GM06990 (cell line): ENCODE measurements at regions not wholly inside any gene's neighbourhood (a gene's known extent, or its start where the extent isn't known, plus 50 kb on each side); places are given as distances from the start of the nearest gene placed in this dataset.

Experiments
- DNase-seq: peaks from one replicate; pipeline ENCODE4 v3.0.0-alpha.2; 2011; ENCODE audit not compliant: insufficient read length; ENCODE audit errors: extremely low read depth
- H3K27me3 ChIP-seq: replicated peaks from 2 replicates; pipeline ENCODE4 v1.6.0; 2011; ENCODE audit warnings: low read length; ENCODE audit not compliant: control insufficient read depth, insufficient read depth
- H3K36me3 ChIP-seq: 2 replicates; pipeline ENCODE4 v1.5.1; 2011; ENCODE audit warnings: low read length; ENCODE audit not compliant: control insufficient read depth, insufficient read depth
- H3K4me3 ChIP-seq: replicated peaks from 2 replicates; pipeline ENCODE4 v1.5.1; 2011; ENCODE audit warnings: low read depth, mild to moderate bottlenecking, control low read depth, low read length
- TF ChIP-seq, protein P1 (sequence below): IDR thresholded peaks from 2 replicates; pipeline ENCODE4 v1.5.1; 2011; ENCODE audit warnings: low read length, control low read depth, mild to moderate bottlenecking, inconsistent platforms; ENCODE audit not compliant: insufficient read depth, poor library complexity, severe bottlenecking

DNA sequence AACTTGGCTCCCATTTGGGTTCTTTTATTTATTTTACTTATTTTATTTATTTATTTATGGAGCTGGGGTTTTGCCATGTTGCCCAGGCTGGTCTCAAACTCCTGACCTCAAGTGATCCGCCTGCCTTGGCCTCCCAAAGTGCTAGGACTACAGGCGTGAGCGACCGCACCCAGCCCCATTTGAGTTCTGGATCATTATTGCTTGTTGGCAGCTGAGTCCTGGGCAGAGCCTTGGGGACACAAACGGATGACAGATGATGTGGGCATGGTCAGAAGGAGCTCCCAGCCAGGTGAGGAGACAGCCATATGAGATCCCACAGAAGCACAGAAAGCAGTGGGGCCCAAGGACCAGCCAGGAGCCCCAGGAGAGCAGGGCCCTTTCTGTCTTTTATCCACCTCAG, 254.0 kb downstream of the MATN1 start:
- H3K36me3 ChIP-seq: no peaks in the 10 kb centered on the region
- H3K4me3 ChIP-seq: no peak overlapping the region
- no peaks in the 10 kb centered on the region; the same call in 1 of the 2 replicates for H3K27me3 ChIP-seq
- no peak for DNase-seq
- TF ChIP-seq, protein P1, sequence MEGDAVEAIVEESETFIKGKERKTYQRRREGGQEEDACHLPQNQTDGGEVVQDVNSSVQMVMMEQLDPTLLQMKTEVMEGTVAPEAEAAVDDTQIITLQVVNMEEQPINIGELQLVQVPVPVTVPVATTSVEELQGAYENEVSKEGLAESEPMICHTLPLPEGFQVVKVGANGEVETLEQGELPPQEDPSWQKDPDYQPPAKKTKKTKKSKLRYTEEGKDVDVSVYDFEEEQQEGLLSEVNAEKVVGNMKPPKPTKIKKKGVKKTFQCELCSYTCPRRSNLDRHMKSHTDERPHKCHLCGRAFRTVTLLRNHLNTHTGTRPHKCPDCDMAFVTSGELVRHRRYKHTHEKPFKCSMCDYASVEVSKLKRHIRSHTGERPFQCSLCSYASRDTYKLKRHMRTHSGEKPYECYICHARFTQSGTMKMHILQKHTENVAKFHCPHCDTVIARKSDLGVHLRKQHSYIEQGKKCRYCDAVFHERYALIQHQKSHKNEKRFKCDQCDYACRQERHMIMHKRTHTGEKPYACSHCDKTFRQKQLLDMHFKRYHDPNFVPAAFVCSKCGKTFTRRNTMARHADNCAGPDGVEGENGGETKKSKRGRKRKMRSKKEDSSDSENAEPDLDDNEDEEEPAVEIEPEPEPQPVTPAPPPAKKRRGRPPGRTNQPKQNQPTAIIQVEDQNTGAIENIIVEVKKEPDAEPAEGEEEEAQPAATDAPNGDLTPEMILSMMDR: no peak

DNA sequence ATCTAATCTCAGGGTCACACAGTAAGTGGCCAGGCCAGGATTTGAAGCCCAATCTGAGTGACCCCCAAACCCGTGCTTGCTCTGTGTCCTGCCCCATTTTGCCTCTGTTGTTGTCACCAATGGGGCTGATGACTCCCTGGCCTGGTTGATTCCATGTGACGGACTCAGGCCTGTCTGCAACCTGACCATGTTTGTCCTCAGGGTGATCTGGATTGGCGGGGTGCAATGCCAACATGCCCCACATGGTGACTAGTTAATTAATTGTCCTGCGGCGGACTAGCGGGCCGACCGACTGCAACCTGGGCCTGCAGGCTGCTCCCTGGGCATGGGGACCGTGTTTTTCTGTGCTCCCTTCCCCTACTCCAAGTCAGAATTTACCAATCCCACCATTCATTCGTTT, 256.3 kb downstream of the MATN1 start:
- TF ChIP-seq, protein P1: no peak

DNA sequence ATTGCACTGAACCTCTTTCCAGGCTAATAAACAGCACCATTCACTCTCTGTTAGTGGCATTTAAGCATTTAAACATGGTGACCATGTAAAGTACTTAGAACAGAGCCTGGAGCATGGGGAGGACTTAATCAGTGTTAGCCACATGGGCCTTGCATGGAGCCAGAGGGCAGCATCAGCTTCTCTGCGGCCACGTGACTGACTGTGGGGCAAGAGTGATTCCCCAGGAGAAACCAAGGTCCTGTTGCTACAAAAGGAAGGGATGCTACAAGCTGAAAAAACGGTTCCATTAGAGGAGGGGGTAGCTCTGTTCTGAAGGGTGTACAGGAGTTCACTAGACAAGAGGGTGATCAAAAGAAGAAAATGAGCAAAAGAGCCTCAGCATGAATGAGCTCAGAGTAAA, 256.8 kb downstream of the MATN1 start:
- Histone ChIP-seq H3K36me3 (no peaks in the 10 kb centered on the region), H3K27me3 (no peaks in the 10 kb centered on the region; the same call in none of the 2 replicates), H3K4me3 (no peak overlapping the region)
- DNase-seq: no peak
- TF ChIP-seq, protein P1: no peak

More for the DNA sequence above, 256.3 kb downstream of the MATN1 start:
- Histone ChIP-seq H3K27me3 (no peaks in the 10 kb centered on the region; the same call in none of the 2 replicates), H3K36me3 (no peaks in the 10 kb centered on the region), H3K4me3 (no peak overlapping the region)
- DNase-seq: no peak

- H3K4me3 ChIP-seq: no peak overlapping the region
- no peaks in the 10 kb centered on the region; the same call in none of the 2 replicates for H3K27me3 ChIP-seq
- TF ChIP-seq, protein P1: no peak
- DNase-seq: no peak
- H3K36me3 ChIP-seq: no peaks in the 10 kb centered on the region
These were observed 257.4 kb downstream of the MATN1 start for GRCh38 chr1:30466026-30466425.

DNA sequence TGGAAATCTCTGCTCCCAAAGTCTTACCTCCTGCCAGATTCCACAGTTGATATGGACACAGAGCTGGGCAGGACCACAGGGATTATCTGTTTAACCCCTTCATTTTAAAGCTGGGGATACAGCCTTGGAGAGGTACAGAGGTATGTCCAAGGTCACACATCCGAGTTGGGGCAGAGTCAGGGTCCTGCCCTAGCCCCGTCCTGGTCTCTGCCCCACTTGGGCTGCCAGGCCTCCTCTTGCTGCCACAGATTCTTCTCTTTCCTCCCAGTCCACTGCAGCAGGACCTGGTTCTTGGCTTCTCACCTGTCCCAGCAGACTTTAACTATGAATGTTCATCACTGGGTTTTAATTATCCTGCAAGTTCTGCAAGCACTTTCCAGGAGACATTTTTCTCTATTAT, 258.3 kb downstream of the MATN1 start:
- Histone ChIP-seq H3K4me3 (no peak overlapping the region), H3K36me3 (no peaks in the 10 kb centered on the region), H3K27me3 (no peaks in the 10 kb centered on the region; the same call in none of the 2 replicates)
- DNase-seq: no peak
- TF ChIP-seq, protein P1: no peak

GRCh38 chr1:30464187-30464617, 259.2 kb downstream of the MATN1 start:
- Histone ChIP-seq H3K27me3 (no peaks in the 10 kb centered on the region; the same call in none of the 2 replicates), H3K36me3 (no peaks in the 10 kb centered on the region), H3K4me3 (no peak overlapping the region)
- no peak for DNase-seq
- TF ChIP-seq, protein P1: no peak
